ENCODE measurements at regions not wholly inside any gene's neighbourhood (a gene's known extent, or its start where the extent isn't known, plus 50 kb on each side); places are given as distances from the start of the nearest gene placed in this dataset.
A peak's percentile ranks its signal among the peaks of the same experiment; 100 is the strongest.
"Not testable (repeated sequence)": the region's sequence is repeated elsewhere in the genome, so short reads cannot be mapped to it uniquely, and the experiment has no call there.

DNA sequence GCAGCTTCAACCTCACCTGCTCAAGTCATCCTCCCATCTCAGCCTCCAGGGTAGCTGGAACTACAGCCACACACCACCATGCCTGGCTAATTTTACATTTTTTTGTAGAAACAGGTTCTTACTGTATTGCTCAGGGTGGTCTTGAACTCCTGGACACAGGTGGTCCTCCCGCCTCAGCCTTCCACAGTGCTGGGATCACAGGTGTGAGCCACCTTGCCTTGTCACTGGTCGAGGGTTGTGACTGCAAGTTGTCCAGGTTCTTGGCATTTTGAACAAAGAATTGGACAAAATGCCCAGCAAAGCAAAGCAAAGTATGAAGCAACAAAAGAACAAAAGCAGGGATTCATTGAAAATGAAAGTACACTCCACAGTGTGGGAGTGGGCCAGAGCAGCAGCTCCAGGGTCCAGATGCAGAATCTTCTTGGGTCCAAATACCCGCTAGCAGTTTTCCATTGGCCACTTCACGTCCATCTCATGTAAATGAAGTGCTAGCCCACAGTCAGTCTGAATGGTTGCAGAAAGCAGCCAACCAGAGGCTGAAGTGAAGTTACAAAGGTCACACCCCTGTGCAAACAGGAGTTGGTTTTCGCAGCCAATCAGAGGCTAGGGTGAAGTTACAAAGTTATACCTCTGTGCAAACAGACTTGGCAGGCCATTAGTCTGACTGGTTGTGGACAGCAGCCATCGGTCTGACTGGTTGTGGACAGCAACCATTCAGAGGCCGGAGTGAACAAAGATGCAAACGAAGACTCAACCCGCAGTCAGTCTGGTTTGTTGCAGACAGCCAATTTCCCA, 109.5 kb upstream of the KIF26B start:
- no peak overlapping the region for H3K4me3 ChIP-seq (ENCODE audit: low read length)
- DNase-seq (ENCODE audit: low read depth, low spot score): no peak

DNA sequence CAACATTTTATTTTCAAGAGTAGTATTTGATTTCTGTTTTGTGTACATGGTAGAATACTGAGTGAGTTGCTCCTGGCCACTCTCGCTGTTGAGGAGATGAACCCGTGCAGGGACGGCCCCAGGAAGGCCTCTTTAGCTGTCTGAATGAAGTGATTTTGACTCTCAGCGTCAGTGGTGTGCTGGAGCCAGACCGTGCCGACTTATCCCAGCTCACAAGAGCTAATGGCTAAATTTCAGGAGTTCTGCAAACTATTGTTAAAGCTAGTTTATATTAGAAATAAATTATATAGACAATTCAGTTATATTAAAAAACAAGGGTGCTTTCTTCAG, 111.2 kb upstream of the KIF26B start:
- no peak for DNase-seq (ENCODE audit: low read depth, low spot score)
- no peak overlapping the region for H3K4me3 ChIP-seq (ENCODE audit: low read length)

DNA sequence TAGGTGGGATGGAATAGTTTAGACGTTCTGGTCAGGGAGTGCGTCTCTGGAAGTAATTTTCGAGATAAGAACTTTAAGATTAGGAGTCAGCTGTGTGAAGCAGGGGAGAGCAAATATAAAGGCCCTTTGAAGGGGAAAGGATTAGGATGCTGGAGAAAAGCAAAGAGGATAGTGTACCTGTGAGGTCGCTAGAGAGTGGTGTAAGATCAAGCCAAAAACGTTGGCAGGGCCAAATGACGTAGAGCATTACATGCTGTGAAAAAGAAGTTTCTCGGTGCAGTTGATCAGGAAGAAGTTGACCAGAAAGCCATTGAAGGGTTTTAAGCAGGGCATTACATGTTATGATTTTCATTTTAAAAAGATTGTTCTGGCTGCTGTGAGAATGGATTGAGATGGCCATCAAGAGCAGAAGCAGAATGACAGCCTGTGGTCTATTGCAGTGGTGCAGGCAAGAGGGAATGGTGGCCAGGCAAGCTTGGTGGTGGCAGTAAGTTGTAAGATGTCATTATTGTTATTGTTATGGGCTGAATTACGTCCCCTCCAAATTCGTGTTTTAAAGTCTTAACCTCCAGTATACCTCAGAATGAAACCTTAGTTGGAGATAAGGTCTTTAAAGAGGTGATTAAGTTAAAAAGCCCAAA, 113.6 kb upstream of the KIF26B start:
- DNase-seq (ENCODE audit: low read depth, low spot score): no peak
- no peak overlapping the region for H3K4me3 ChIP-seq (ENCODE audit: low read length)

DNA sequence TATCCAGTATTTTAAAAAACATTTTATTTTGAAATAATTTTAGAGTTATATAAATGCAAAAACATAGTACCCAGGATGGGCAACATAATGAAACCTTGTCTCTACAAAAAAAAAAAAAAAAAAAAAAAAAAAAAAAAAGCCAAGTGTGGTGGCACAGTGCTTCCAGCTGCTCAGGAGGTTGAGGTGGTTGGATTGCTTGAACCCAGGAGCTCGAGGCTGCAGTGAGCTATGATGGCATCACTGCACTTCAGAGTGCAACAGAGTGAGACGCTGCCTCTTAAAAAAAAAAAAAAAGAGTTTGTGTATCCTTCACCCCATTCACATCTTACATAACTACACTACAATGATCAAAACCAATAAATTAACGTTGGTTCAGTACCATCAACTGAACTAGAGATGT, 115.6 kb upstream of the KIF26B start:
- DNase-seq (ENCODE audit: low read depth, low spot score): no peak
- H3K4me3 ChIP-seq (ENCODE audit: low read length): no peak overlapping the region

DNA sequence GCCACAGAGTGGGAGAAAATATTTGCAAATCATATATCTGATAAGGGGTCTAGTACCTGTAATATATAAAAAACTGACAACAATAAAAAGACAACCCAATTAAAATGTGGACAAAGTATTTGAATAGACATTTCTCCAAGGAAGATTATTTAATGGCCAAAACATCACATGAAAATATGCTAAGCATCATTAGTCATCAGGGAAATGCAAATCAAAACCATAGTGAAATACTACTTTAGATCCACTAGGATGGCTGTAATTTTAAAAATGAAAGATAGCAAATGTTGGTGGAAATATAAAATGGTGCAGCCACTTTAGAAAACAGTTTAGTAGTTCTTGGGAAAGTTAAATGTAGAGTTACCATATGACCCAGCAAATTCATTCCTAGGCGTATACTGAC, 118.7 kb upstream of the KIF26B start:
- no peak for DNase-seq (ENCODE audit: low read depth, low spot score)
- H3K4me3 ChIP-seq (ENCODE audit: low read length): no peak overlapping the region

DNA sequence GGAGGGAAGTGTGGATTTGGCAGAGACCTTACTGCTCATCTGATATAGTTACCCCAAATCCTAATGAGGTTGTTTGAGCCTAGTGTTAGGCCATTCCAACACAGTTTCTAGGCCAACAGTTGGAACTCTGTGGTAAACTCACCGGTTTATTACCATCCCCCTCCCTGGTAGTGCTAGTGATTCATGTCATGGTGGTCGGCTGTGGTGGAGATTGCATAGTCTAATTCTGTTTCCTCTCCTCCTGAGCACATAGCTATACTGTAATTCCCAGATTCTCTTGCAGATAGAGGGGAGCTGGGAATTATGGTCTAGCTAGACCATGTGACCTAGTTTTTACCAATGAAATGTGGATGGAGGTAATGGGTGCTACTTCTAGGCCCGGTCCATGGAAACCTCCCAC, 123.7 kb upstream of the KIF26B start:
- no peak overlapping the region for H3K4me3 ChIP-seq (ENCODE audit: low read length)
- no peak for DNase-seq (ENCODE audit: low read depth, low spot score)

DNA sequence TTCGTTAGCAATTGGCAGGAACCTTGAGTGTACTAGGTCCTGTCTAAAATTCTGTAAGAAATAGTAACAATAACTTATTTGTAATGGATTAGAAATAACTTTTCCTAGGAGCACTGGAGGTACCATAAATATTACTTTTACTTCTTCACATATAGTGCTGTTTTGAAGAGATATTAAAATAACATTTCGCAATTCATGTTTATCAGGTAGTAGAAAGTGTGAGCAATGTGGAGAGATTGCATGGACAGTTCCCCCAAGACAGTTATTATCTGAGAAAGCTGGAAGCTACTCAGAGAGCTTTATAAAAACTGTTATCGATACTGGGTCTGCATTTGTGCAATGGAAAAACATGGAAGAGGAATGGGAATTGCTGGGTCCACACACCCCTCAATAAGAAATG, 128.5 kb upstream of the KIF26B start:
- no peak for DNase-seq (ENCODE audit: low read depth, low spot score)
- no peak overlapping the region for H3K4me3 ChIP-seq (ENCODE audit: low read length)

DNA sequence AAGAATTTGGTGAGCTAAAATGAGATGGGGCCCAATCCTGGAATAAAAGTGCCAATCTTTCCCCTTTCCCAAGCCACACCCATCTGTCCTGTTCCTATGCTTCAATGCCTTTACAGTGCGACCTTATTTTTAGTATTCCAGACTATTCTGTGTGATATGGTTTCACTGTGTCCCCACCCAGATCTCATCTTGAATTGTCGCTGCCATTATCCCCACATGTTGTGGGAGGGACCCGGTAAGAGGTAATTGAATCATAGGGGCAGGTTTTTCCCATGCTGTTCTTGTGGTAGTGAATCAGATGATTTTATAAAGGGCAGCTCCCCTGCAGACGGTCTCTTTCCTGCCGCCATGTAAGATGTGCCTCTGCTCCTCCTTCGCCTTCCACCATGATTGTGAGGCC, 129.3 kb upstream of the KIF26B start:
- no peak overlapping the region for H3K4me3 ChIP-seq (ENCODE audit: low read length)
- no peak for DNase-seq (ENCODE audit: low read depth, low spot score)

DNA sequence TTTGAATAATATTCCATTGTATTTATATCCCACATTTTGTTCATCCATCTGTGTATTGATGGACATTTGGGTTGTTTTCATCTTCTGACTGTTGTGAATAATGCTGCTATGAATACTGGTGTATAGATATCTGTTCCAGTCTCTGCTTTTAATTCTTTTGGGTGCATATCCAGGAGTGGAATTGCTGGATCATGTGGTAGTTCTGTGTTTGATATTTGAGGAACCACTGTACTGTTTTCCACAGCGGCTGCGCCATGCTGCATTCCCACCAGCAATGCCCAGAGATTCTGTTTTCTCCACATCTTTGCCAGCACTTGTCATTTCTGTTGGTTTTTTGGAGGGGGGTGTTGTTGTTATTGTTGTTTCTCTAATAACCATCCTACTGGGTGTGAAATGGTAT, 131.6 kb upstream of the KIF26B start:
- DNase-seq (ENCODE audit: low read depth, low spot score): no peak
- no peak overlapping the region for H3K4me3 ChIP-seq (ENCODE audit: low read length)

DNA sequence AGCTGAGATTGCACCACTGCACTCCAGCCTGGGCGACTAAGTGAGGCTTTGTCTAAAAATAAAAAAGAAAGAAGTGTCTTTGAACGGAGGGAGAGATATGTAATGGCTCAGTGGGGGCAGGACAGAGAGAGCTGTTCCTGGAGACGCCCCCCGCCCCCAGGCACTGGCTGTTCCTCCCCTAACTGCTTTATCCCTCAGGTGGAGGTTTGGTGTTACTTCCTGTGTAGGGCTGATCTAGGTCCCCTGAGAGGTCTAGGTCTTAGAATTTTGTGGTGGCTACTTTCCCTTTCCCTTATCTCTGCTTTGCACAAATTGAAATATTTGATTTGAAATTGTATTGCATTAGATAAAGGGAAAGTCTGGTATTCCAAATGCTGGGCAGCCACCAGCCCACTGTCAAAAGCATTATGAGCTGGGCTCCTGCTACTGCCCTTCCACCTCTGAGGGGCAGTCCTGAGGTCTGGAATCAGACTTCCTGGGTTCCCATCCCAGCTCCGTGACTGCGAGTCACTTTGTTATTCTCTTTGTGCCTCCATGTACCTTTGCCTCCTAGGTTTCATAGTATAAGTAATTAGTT, 134.8 kb upstream of the KIF26B start:
- H3K4me3 ChIP-seq (ENCODE audit: low read length): no peak overlapping the region
- peak; percentile 9 for DNase-seq (ENCODE audit: low read depth, low spot score)

DNA sequence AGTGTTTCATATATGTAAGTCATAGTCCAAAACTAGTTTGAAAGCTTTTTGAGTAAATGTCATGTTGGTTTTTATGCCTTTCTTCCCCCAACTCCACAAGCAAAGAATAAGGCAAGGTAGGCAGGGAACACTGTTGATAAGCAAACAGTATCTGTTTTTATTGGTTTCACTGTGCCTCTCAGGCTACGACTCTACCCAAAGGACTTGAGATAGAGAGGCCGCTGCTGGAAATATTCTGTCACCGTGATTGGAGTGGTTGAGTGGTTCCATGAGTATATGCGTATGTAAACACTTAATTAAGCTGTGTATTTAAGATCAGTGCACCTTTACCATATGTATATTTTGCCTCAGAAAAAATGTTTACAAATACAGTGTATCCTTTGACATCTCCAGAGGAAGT, 138.1 kb upstream of the KIF26B start:
- no peak for DNase-seq (ENCODE audit: low read depth, low spot score)

DNA sequence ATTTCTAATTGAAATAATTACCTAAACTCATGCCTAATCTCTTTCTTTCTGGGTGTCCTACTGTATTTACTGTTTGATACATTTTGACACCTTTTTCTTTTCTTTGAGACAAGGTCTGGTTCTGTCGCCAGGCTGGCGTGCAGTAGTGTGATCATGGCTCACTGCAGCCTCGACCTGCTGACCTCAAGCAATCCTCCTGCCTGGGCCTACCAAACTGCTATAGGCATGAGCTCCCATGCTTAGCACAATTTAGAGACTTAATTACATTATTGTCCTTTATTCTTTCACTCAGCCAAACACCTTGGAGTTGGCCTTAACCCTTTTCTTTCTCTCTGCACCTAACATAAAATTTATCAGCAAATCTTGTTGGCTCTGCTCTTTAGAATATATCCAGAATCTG, 139.8 kb upstream of the KIF26B start:
- DNase-seq (ENCODE audit: low read depth, low spot score): no peak
- no peak overlapping the region for H3K4me3 ChIP-seq (ENCODE audit: low read length)

More for the DNA sequence above, 138.1 kb upstream of the KIF26B start:
- H3K4me3 ChIP-seq (ENCODE audit: low read length): no peak overlapping the region

DNA sequence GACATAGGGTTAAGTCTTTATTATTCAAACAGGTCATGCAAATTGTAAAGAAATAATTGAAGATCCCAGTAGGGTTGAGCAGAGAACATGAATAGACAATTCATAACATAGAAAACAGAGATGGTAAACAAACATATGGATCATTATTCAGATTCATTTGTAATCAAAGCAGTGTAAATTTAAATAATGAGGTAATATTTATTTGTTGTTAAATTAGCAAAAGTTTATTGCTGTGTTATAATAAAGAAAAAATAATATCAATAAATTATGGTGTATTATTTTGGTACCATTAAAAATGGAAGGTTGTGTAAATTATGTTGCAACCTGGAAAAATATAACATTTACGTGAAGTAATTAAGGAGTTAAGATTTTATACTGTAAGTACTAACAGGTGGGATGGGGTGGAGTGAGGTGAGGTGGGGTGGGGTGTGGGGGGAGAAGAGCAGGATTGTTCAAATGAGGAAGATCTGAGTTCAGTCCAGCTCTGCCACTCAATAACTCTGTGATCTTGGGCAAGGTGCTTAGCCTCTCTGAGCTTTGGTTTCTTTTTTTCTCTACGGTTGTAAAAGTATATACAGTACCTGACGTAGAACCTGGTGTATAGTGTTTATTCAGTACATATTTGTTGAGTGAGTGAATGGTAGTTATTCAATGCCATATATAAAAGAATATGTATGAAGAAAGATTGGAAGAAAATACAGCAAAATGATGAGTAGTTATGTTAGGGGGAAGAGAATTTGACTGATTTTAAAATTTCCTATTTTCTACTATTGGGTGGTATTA, 140.3 kb upstream of the KIF26B start:
- H3K4me3 ChIP-seq (ENCODE audit: low read length): no peak overlapping the region
- DNase-seq (ENCODE audit: low read depth, low spot score): no peak

DNA sequence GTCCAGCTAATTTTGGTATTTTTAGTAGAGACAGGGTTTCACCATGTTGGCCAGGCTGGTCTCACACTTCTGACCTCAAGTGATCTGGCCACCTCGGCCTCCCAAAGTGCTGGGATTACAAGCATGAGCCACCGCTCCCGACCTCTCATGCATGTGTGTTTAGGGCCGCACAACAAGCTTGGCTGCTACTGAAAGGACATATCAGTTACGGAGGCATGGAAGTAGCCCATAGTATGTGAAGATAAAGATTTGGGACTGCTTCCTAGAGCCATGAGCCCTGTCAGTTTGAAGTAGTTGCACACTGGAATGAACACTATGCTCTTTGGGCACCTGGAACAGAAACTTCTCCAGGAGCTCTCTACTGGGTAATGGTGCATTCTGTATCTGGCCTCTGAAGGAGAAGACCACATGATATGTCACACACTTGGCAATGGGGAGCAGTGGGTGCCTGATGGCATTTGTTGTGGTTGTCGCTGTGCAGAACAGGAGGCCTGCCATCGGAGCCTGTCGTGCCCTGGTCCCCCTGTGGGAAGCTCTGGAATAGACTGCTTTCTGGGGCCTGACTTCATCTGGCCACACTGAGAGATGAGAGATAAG, 144.7 kb upstream of the KIF26B start:
- no peak for DNase-seq (ENCODE audit: low read depth, low spot score)
- H3K4me3 ChIP-seq (ENCODE audit: low read length): no peak overlapping the region

DNA sequence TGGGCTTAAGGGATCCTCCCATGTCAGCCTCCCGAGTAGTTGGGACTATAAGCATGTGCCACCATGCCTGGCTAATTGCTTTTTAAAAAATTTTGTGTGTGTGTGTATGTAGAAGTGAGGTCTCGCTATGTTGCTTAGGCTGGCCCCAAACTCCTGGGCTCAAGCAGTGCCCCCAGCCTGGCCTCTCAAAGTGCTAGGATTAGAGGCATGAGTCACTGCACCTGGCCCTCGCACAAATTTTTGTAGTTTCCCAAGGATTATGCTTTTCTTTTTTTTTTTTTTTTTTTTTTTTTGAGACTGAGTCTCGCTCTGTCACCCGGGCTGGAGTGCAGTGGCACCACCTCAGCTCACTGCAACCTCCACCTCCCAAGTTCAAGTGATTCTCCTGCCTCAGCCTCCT, 144.4 kb upstream of the HNRNPU start:
- no peak overlapping the region for H3K4me3 ChIP-seq (ENCODE audit: low read length)
- no peak for DNase-seq (ENCODE audit: low read depth, low spot score)

DNA sequence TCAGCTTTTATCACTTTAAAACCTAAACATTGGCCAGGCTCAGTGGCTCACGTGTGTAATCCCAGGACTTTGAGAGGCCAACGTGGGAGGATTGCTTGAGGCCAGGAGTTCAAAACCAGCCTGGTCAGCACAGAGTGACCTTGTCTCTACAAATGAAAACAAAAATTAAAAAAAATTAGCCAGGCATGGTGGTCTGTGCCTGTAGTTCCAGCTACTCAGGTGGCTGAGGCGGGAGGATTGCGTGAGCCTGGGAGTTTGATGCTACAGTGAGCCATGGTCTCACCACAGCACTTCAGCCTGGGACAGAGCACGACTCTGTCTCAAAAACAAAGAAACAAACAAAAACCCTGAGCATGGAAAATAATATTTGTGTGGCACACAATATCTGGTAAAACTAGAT, 143.5 kb upstream of the HNRNPU start:
- H3K4me3 ChIP-seq (ENCODE audit: low read length): no peak overlapping the region
- DNase-seq (ENCODE audit: low read depth, low spot score): no peak

DNA sequence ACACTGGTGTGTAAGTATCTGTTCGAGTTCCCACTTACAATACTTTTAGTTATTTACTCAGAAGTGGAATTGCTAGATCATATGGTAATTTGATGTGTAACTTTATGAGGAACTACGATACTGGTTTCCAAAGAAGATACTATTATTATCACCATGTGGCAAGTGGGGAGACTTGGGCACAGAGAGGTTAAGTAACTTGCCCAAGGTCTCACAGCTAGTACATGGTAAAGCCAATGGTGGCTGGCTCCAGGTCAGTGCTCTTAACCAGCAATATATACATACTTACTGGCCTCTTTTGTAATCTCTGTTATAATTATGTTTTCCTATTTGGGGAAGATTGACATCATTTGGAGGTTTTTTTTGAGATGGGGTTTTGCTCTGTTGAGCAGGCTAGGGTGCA, 138.9 kb upstream of the HNRNPU start:
- H3K4me3 ChIP-seq (ENCODE audit: low read length): no peak overlapping the region
- DNase-seq (ENCODE audit: low read depth, low spot score): no peak

DNA sequence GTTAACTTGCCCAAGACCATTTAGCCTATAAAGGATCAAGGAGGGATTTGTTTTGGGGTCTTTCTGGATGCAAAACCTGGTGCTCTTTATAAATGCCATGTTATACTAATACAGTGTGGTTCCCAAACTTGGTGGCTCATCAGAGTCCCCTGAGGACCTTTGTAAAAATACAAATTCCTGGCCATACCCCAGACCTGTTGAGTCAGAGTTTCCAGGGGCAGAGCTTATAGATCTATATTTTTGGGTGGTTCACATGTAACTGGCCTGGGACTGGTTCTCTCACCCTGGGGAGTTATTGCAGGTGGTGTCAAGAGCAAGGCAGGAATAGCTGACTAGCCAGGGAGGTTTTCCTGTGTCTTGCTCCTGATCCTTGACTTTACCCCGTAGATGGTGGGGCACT, 136.9 kb upstream of the HNRNPU start:
- DNase-seq (ENCODE audit: low read depth, low spot score): no peak
- no peak overlapping the region for H3K4me3 ChIP-seq (ENCODE audit: low read length)

DNA sequence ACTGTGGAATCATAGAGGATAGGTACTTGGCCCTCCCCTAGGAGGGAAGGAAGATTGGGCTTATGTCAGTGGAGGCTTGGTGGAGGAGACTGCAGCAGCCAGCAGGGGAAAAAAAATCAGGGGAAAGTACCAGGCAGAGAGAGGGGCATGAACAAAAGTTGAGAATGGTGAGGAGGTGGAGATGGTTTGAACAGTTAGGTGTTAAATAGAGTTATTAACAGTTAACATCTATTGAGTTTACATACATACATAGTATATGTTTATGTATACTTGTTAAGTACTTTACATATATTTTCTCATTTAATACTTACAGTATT, 136.5 kb upstream of the HNRNPU start:
- no peak overlapping the region for H3K4me3 ChIP-seq (ENCODE audit: low read length)
- no peak for DNase-seq (ENCODE audit: low read depth, low spot score)

DNA sequence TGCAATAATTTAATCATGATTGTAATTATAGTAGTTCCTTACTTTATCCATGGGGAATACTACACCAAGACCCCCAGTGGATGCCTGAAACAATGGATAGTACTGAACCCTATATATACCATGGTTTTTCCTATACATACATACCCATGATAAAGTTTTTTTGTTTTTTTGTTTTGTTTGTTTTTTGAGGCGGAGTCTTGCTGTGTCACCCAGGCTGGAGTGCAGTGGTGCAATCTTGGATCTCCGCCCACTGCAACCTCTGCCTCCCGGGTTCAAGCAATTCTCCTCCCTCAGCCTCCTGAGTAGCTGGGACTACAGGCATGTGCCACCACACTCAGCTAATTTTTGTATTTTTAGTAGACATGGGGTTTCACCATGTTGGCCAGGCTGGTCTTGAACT, 135.3 kb upstream of the HNRNPU start:
- H3K4me3 ChIP-seq (ENCODE audit: low read length); DNase-seq (ENCODE audit: low read depth, low spot score): not testable (repeated sequence)
